HEK293 (cell line): ENCODE measurements at regions not wholly inside any gene's neighbourhood (a gene's known extent, or its start where the extent isn't known, plus 50 kb on each side); places are given as distances from the start of the nearest gene placed in this dataset.

Experiments used
- CTCF ChIA-PET: fragments of 350-600 bp; formaldehyde crosslinking; extraction: SDS; loops from one replicate; lab custom pipeline; 2021; ENCODE audit warnings: antibody characterized with exemption; lab: Yijun Ruan, JAX
- POLR2A ChIA-PET: fragments of 300-600 bp; formaldehyde crosslinking; extraction: SDS; loops from one replicate; lab custom pipeline; 2020; ENCODE audit warnings: antibody characterized with exemption, inconsistent platforms; lab: Yijun Ruan, JAX
- H3K27ac ChIP-seq: fragments of 200-500 bp; sonication (Bioruptor generic); 2 replicates; pipeline ENCODE4 v1.5.1; 2014; ENCODE audit warnings: low read depth, low read length, control low read depth, inconsistent platforms; ENCODE audit errors: extremely low read depth
- H3K36me3 ChIP-seq, 2 experiments: fragments of 200-500 bp in 1 of 2; sonication (Bioruptor generic) in 1 of 2; 1 replicate in 1 of 2; 2 replicates in 1 of 2; pipeline ENCODE4 v1.5.1; 2014 to 2017; ENCODE audit warnings: inconsistent platforms in 2 of 2, low read length in 2 of 2; ENCODE audit not compliant: control insufficient read depth in 2 of 2, insufficient read depth in 1 of 2
- H3K4me1 ChIP-seq: fragments of 200-500 bp; sonication (Bioruptor generic); 2 replicates; pipeline ENCODE4 v1.5.1; 2014; ENCODE audit warnings: mild to moderate bottlenecking, low read length, inconsistent platforms; ENCODE audit not compliant: control insufficient read depth, insufficient read depth
- H3K4me3 ChIP-seq: 2 replicates; pipeline ENCODE4 v1.5.1; 2011; ENCODE audit warnings: low read depth, mild to moderate bottlenecking, control low read depth, low read length, moderate library complexity
- H3K9me3 ChIP-seq: fragments of 200-500 bp; sonication (Bioruptor generic); 2 replicates; pipeline ENCODE4 v1.5.1; 2014; ENCODE audit warnings: low read depth, low read length, inconsistent platforms; ENCODE audit not compliant: control insufficient read depth, insufficient read depth
- EGR2 ChIP-seq: fragments of 450-650 bp; formaldehyde crosslinking; IDR thresholded peaks from 2 replicates; pipeline ENCODE4 v1.5.1; 2016; ENCODE audit warnings: low read depth, missing biosample characterization, missing genetic modification characterization
- GLIS1 ChIP-seq: fragments of 450-650 bp; formaldehyde crosslinking; IDR thresholded peaks from 2 replicates; pipeline ENCODE4 v1.5.1; 2016; ENCODE audit warnings: missing biosample characterization, missing genetic modification characterization
- HOXD13 ChIP-seq: sonication (generic); formaldehyde crosslinking; IDR thresholded peaks from 2 replicates; pipeline ENCODE4 v1.8.0; 2022; ENCODE audit warnings: missing genetic modification reagents, borderline replicate concordance
- MEIS1 ChIP-seq: sonication (generic); formaldehyde crosslinking; IDR thresholded peaks from 2 replicates; pipeline ENCODE4 v1.8.1; 2022; ENCODE audit warnings: missing genetic modification reagents, mild to moderate bottlenecking, borderline replicate concordance
- OSR2 ChIP-seq: fragments of 450-650 bp; formaldehyde crosslinking; IDR thresholded peaks from 2 replicates; pipeline ENCODE4 v1.5.1; 2016; ENCODE audit warnings: missing biosample characterization, missing genetic modification characterization
- SCRT1 ChIP-seq: fragments of 450-650 bp; formaldehyde crosslinking; IDR thresholded peaks from 2 replicates; pipeline ENCODE4 v1.5.1; 2016; ENCODE audit warnings: missing biosample characterization, missing genetic modification characterization, borderline replicate concordance
- WT1 ChIP-seq: fragments of 450-650 bp; formaldehyde crosslinking; IDR thresholded peaks from 2 replicates; pipeline ENCODE4 v1.5.1; 2016; ENCODE audit warnings: missing biosample characterization, missing genetic modification characterization
- ZBTB17 ChIP-seq: fragments of 450-650 bp; formaldehyde crosslinking; IDR thresholded peaks from 2 replicates; pipeline ENCODE4 v1.5.1; 2016; ENCODE audit warnings: missing biosample characterization, missing genetic modification characterization
- ZNF341 ChIP-seq: fragments of 450-650 bp; formaldehyde crosslinking; IDR thresholded peaks from 2 replicates; pipeline ENCODE4; 2016; ENCODE audit warnings: low read depth, missing biosample characterization, missing genetic modification characterization
- ZNF549 ChIP-seq: fragments of 450-650 bp; IDR thresholded peaks from 2 replicates; pipeline ENCODE4 v1.5.1; 2018; ENCODE audit warnings: missing biosample characterization, missing genetic modification characterization, mild to moderate bottlenecking, inconsistent platforms, moderate library complexity
- ZNF585B ChIP-seq: fragments of 450-650 bp; formaldehyde crosslinking; IDR thresholded peaks from 2 replicates; pipeline ENCODE4 v1.5.1; 2016; ENCODE audit warnings: missing biosample characterization, missing genetic modification characterization
- ZNF621 ChIP-seq: fragments of 450-650 bp; formaldehyde crosslinking; IDR thresholded peaks from 2 replicates; pipeline ENCODE4 v1.5.1; 2017; ENCODE audit warnings: missing biosample characterization, missing genetic modification characterization
- ZNF629 ChIP-seq: fragments of 450-650 bp; formaldehyde crosslinking; IDR thresholded peaks from 2 replicates; pipeline ENCODE4 v1.5.1; 2017; ENCODE audit warnings: missing biosample characterization, missing genetic modification characterization
- ZNF670 ChIP-seq: fragments of 450-650 bp; formaldehyde crosslinking; IDR thresholded peaks from 2 replicates; pipeline ENCODE4 v1.5.1; 2016; ENCODE audit warnings: missing biosample characterization, missing genetic modification characterization, low read depth
- TF ChIP-seq, protein P1 (sequence below): fragments of 450-650 bp; formaldehyde crosslinking; IDR thresholded peaks from 2 replicates; pipeline ENCODE4 v1.5.1; 2016; ENCODE audit warnings: missing biosample characterization, missing genetic modification characterization
- TF ChIP-seq, protein P2 (sequence below): fragments of 450-650 bp; formaldehyde crosslinking; IDR thresholded peaks from 2 replicates; pipeline ENCODE4 v1.5.1; 2016; ENCODE audit warnings: missing biosample characterization, missing genetic modification characterization
- TF ChIP-seq, protein P3 (sequence below): fragments of 450-650 bp; formaldehyde crosslinking; IDR thresholded peaks from 2 replicates; pipeline ENCODE4 v1.5.0; 2017; ENCODE audit warnings: missing biosample characterization, missing genetic modification characterization, borderline replicate concordance
- TF ChIP-seq, protein P4 (sequence below): fragments of 450-650 bp; formaldehyde crosslinking; conservative IDR thresholded peaks from 2 replicates; pipeline ENCODE4 v1.5.1; 2016; ENCODE audit warnings: low read depth, missing biosample characterization, missing genetic modification characterization
- TF ChIP-seq, protein P5 (sequence below): fragments of 450-650 bp; formaldehyde crosslinking; IDR thresholded peaks from 2 replicates; pipeline ENCODE4 v1.5.1; 2016; ENCODE audit warnings: missing biosample characterization, missing genetic modification characterization, low read depth
- TF ChIP-seq, protein P6 (sequence below): fragments of 450-650 bp; formaldehyde crosslinking; IDR thresholded peaks from 2 replicates; pipeline ENCODE4 v1.5.1; 2016; ENCODE audit warnings: missing biosample characterization, missing genetic modification characterization

DNA sequence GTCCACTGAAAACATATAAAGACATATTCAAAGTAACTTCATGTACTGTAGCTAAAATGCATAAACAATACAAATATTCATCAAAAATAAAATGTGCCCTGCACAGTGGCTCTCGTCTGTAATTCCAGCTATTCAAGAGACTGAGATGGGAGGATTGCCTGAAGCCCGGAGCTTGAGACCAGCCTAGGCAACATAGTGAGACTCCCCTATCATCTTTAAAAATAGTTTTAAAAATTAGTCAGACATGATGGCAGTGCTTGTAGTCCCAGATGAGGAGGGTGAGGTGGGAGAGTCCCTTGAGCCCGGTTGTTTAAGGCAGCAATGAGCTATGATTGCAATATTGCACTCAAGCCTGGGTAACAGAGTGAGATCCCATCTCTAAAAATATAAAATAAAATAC is 534.1 kb downstream of the ANXA1 start:
- Histone ChIP-seq H3K27ac (no peak overlapping the region), H3K4me1 (no peaks in the 10 kb centered on the region), H3K4me3 (no peak overlapping the region), H3K36me3 (no peaks in the 10 kb centered on the region), H3K9me3 (no peaks in the 10 kb centered on the region)
- POLR2A ChIA-PET, result no interaction called here
- CTCF ChIA-PET, result interaction anchor here (0.9 kb wide), 1 partner anchor 886 kb away, joined by 3 read pairs; no protein-coding TSS in a partner anchor
- no peak for TF ChIP-seq ZNF549 (tag by site-specific recombination)
- no peak for TF ChIP-seq ZNF670 (tag by site-specific recombination)
- TF ChIP-seq SCRT1, result no peak
- TF ChIP-seq ZBTB17 (tag by site-specific recombination), result no peak
- TF ChIP-seq MEIS1 (CRISPR knock-in tag), result no peak
- no peak for TF ChIP-seq OSR2 (tag by site-specific recombination)
- TF ChIP-seq ZNF341 (tag by site-specific recombination), result no peak
- no peak for TF ChIP-seq EGR2
- no peak for TF ChIP-seq GLIS1
- TF ChIP-seq, protein P1, sequence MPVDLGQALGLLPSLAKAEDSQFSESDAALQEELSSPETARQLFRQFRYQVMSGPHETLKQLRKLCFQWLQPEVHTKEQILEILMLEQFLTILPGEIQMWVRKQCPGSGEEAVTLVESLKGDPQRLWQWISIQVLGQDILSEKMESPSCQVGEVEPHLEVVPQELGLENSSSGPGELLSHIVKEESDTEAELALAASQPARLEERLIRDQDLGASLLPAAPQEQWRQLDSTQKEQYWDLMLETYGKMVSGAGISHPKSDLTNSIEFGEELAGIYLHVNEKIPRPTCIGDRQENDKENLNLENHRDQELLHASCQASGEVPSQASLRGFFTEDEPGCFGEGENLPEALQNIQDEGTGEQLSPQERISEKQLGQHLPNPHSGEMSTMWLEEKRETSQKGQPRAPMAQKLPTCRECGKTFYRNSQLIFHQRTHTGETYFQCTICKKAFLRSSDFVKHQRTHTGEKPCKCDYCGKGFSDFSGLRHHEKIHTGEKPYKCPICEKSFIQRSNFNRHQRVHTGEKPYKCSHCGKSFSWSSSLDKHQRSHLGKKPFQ (tag by site-specific recombination), result no peak
- TF ChIP-seq, protein P2, sequence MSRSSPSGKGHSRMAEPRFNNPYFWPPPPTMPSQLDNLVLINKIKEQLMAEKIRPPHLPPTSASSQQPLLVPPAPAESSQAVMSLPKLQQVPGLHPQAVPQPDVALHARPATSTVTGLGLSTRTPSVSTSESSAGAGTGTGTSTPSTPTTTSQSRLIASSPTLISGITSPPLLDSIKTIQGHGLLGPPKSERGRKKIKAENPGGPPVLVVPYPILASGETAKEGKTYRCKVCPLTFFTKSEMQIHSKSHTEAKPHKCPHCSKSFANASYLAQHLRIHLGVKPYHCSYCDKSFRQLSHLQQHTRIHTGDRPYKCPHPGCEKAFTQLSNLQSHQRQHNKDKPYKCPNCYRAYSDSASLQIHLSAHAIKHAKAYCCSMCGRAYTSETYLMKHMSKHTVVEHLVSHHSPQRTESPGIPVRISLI (tag by site-specific recombination), result no peak
- TF ChIP-seq ZNF621 (tag by site-specific recombination), result no peak
- no peak for TF ChIP-seq WT1 (tag by site-specific recombination)
- no peak for TF ChIP-seq ZNF629 (tag by site-specific recombination)
- TF ChIP-seq, protein P3, sequence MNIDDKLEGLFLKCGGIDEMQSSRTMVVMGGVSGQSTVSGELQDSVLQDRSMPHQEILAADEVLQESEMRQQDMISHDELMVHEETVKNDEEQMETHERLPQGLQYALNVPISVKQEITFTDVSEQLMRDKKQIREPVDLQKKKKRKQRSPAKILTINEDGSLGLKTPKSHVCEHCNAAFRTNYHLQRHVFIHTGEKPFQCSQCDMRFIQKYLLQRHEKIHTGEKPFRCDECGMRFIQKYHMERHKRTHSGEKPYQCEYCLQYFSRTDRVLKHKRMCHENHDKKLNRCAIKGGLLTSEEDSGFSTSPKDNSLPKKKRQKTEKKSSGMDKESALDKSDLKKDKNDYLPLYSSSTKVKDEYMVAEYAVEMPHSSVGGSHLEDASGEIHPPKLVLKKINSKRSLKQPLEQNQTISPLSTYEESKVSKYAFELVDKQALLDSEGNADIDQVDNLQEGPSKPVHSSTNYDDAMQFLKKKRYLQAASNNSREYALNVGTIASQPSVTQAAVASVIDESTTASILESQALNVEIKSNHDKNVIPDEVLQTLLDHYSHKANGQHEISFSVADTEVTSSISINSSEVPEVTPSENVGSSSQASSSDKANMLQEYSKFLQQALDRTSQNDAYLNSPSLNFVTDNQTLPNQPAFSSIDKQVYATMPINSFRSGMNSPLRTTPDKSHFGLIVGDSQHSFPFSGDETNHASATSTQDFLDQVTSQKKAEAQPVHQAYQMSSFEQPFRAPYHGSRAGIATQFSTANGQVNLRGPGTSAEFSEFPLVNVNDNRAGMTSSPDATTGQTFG (tag by site-specific recombination), result no peak
- TF ChIP-seq, protein P4, sequence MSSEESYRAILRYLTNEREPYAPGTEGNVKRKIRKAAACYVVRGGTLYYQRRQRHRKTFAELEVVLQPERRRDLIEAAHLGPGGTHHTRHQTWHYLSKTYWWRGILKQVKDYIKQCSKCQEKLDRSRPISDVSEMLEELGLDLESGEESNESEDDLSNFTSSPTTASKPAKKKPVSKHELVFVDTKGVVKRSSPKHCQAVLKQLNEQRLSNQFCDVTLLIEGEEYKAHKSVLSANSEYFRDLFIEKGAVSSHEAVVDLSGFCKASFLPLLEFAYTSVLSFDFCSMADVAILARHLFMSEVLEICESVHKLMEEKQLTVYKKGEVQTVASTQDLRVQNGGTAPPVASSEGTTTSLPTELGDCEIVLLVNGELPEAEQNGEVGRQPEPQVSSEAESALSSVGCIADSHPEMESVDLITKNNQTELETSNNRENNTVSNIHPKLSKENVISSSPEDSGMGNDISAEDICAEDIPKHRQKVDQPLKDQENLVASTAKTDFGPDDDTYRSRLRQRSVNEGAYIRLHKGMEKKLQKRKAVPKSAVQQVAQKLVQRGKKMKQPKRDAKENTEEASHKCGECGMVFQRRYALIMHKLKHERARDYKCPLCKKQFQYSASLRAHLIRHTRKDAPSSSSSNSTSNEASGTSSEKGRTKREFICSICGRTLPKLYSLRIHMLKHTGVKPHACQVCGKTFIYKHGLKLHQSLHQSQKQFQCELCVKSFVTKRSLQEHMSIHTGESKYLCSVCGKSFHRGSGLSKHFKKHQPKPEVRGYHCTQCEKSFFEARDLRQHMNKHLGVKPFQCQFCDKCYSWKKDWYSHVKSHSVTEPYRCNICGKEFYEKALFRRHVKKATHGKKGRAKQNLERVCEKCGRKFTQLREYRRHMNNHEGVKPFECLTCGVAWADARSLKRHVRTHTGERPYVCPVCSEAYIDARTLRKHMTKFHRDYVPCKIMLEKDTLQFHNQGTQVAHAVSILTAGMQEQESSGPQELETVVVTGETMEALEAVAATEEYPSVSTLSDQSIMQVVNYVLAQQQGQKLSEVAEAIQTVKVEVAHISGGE (tag by site-specific recombination), result no peak
- TF ChIP-seq HOXD13 (CRISPR knock-in tag), result no peak
- no peak for TF ChIP-seq ZNF585B
- TF ChIP-seq, protein P5, sequence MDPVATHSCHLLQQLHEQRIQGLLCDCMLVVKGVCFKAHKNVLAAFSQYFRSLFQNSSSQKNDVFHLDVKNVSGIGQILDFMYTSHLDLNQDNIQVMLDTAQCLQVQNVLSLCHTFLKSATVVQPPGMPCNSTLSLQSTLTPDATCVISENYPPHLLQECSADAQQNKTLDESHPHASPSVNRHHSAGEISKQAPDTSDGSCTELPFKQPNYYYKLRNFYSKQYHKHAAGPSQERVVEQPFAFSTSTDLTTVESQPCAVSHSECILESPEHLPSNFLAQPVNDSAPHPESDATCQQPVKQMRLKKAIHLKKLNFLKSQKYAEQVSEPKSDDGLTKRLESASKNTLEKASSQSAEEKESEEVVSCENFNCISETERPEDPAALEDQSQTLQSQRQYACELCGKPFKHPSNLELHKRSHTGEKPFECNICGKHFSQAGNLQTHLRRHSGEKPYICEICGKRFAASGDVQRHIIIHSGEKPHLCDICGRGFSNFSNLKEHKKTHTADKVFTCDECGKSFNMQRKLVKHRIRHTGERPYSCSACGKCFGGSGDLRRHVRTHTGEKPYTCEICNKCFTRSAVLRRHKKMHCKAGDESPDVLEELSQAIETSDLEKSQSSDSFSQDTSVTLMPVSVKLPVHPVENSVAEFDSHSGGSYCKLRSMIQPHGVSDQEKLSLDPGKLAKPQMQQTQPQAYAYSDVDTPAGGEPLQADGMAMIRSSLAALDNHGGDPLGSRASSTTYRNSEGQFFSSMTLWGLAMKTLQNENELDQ (tag by site-specific recombination), result no peak
- TF ChIP-seq, protein P6, sequence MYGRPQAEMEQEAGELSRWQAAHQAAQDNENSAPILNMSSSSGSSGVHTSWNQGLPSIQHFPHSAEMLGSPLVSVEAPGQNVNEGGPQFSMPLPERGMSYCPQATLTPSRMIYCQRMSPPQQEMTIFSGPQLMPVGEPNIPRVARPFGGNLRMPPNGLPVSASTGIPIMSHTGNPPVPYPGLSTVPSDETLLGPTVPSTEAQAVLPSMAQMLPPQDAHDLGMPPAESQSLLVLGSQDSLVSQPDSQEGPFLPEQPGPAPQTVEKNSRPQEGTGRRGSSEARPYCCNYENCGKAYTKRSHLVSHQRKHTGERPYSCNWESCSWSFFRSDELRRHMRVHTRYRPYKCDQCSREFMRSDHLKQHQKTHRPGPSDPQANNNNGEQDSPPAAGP, result no peak
